Tibial nerve (tissue), 4 donors: ENCODE measurements at regions not wholly inside any gene's neighbourhood (a gene's known extent, or its start where the extent isn't known, plus 50 kb on each side); places are given as distances from the start of the nearest gene placed in this dataset.
"Not testable (repeated sequence)": the region's sequence is repeated elsewhere in the genome, so short reads cannot be mapped to it uniquely, and the experiment has no call there.

Experiments
- DNase-seq, 2 donors: peaks; one replicate each; pipeline ENCODE4 v3.0.0-alpha.2; 2019; ENCODE audit warnings: low spot score in 2 of 2
- H3K27ac ChIP-seq, 4 donors: fragments of 200-600 bp; sonication (generic) in 3 of 4; one replicate each; pipeline ENCODE4 v1.5.1; 2017 to 2019; ENCODE audit warnings: mild to moderate bottlenecking in 1 of 4
- H3K27me3 ChIP-seq, 2 donors: fragments of 200-600 bp; sonication (generic) in 1 of 2; one replicate each; pipeline versions ENCODE4 v1.5.1 to v1.6.0; 2017 to 2019
- H3K36me3 ChIP-seq, 3 donors: fragments of 200-600 bp; sonication (generic); one replicate each; pipeline ENCODE4 v1.5.1; 2018 to 2019
- H3K4me1 ChIP-seq, 4 donors: fragments of 200-600 bp; sonication (generic) in 3 of 4; one replicate each; pipeline ENCODE4 v1.5.1; 2017 to 2019
- H3K4me3 ChIP-seq, 4 donors: fragments of 200-600 bp; sonication (generic) in 3 of 4; one replicate each; pipeline ENCODE4 v1.5.1; 2017 to 2019; ENCODE audit warnings: mild to moderate bottlenecking in 1 of 4, moderate library complexity in 1 of 4
- H3K9me3 ChIP-seq, 4 donors: fragments of 200-600 bp; sonication (generic) in 3 of 4; one replicate each; pipeline ENCODE4 v1.5.1; 2017 to 2019
- EP300 ChIP-seq, 2 donors: sonication (generic); formaldehyde crosslinking; IDR thresholded peaks; one replicate each; pipeline ENCODE4 v1.6.1; 2017; ENCODE audit warnings: antibody characterized with exemption in 2 of 2, mild to moderate bottlenecking in 1 of 2
- POLR2A ChIP-seq, 2 donors: fragments of 450-650 bp; IDR thresholded peaks; one replicate each; pipeline ENCODE4 v1.6.1; 2017; ENCODE audit warnings: antibody characterized with exemption in 2 of 2, mild to moderate bottlenecking in 2 of 2, moderate library complexity in 2 of 2
- WGBS, 2 donors: methylation state at CpG; one replicate each; pipeline ENCODE4 v1.1.5; 2018; 5-methylcytosine and 5-hydroxymethylcytosine counted together
- TF ChIP-seq, protein P1 (sequence below), 5 experiments: fragments of 200-600 bp in 3 of 5; fragments of 450-650 bp in 2 of 5; sonication (generic) in 3 of 5; IDR thresholded peaks; one replicate each; pipeline ENCODE4 v1.5.1; 2016 to 2019; ENCODE audit warnings: antibody characterized with exemption in 5 of 5, mild to moderate bottlenecking in 3 of 5, moderate library complexity in 2 of 5

DNA sequence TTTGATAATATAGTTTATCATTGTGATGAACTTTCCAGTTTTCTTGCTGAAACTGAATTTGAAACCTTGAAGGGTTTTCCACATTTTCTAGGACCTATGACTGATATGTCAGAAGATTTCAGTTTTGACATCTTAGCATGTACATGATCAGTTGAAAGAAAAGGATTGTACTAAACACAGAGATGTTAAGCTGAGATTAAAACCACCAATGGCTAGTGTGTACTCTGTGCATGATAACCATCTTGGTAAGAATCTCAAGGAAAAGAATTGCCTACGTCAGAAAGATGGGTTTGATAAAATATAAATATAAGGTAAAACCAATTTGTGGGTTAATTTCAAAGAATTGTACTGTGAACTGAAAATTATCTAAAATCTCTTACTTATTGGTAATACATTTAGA, 776.4 kb downstream of the GATA3 start:
- TF ChIP-seq, protein P1, sequence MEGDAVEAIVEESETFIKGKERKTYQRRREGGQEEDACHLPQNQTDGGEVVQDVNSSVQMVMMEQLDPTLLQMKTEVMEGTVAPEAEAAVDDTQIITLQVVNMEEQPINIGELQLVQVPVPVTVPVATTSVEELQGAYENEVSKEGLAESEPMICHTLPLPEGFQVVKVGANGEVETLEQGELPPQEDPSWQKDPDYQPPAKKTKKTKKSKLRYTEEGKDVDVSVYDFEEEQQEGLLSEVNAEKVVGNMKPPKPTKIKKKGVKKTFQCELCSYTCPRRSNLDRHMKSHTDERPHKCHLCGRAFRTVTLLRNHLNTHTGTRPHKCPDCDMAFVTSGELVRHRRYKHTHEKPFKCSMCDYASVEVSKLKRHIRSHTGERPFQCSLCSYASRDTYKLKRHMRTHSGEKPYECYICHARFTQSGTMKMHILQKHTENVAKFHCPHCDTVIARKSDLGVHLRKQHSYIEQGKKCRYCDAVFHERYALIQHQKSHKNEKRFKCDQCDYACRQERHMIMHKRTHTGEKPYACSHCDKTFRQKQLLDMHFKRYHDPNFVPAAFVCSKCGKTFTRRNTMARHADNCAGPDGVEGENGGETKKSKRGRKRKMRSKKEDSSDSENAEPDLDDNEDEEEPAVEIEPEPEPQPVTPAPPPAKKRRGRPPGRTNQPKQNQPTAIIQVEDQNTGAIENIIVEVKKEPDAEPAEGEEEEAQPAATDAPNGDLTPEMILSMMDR (IDR thresholded peaks at IDR 0.05): no peak
- TF ChIP-seq POLR2A (IDR thresholded peaks at IDR 0.05): no peak
- no peak for TF ChIP-seq EP300 (IDR thresholded peaks at IDR 0.05)
- Histone ChIP-seq H3K27ac (no peak overlapping the region), H3K4me1 (no peaks in the 10 kb centered on the region), H3K4me3 (no peak overlapping the region), H3K36me3 (no peaks in the 10 kb centered on the region), H3K9me3 (no peaks in the 10 kb centered on the region), H3K27me3 (no peaks in the 10 kb centered on the region)
- DNase-seq: no peak
- WGBS, 2 donors: 77 to 84% methylated on average over 1 of the region's 1 CpG

DNA sequence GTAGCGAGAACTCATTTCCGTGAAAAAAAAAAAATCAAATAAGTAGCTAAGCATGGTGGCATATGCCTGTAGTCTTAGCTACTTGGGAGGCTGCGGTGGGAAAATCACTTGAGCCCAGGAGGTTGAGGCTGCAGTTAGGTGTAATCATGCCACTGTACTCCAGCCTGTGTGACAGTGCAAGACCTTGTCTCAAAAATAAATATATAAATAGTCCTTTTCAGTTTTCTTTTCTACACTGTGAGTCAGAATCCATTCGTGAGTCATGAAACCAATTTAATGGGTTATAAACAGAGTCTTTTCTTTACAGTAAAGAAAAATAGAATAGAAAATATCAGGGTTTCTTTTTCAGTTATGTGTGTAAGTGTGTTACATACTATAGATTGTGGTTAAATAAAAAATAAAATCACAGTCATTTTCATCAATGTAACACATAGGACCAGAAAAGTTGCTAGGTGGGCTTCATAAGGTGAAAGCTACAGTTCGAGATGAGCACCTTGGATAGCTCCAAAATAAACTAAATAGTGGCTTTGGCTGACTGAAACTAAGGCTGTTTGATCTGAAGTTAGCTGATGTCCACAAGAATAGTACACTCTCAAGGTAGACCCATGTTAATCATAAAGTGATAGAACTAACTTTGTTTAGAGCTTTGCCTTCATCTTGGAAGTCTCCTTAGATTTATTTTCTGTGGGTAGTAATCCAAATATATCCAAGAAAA, 781.1 kb downstream of the GATA3 start:
- Histone ChIP-seq H3K9me3 (peaks cover 0 to 7% (median 0%) of the 10 kb centered on the region in 4 donors), H3K36me3 (no peaks in the 10 kb centered on the region), H3K27ac (no peak overlapping the region), H3K27me3 (no peaks in the 10 kb centered on the region), H3K4me1 (no peaks in the 10 kb centered on the region), H3K4me3 (no peak overlapping the region)
- WGBS, 2 donors: 71 to 78% methylated on average over 5 of the region's 5 CpGs
- TF ChIP-seq POLR2A (IDR thresholded peaks at IDR 0.05): no peak
- no peak for TF ChIP-seq EP300 (IDR thresholded peaks at IDR 0.05)
- TF ChIP-seq, protein P1 (IDR thresholded peaks at IDR 0.05): no peak
- DNase-seq: no peak

DNA sequence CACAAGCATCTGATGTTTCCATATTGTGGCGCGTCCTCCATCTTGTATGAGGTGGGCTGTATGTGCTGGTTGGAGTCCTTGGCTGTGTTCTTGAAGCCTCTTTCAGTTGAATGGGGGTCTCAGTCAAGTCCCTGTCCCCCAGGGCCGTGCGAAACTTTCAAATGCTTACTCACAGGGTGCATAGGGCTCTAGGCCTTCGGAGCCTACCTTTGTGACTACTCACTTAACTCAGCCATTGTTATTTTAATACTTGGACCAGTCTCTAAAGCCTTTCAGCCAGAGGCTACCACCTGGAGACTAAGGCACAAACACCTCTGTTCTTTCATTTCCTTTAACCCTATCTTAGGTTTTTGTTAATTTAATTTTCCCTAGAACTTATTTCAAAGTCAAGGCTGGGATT, 785.9 kb downstream of the GATA3 start:
- no peak overlapping the region for H3K4me3 ChIP-seq
- 63 to 81% methylated on average over 5 of the region's 5 CpGs for WGBS, 2 donors
- no peak for TF ChIP-seq EP300 (IDR thresholded peaks at IDR 0.05)
- H3K36me3 ChIP-seq: no peaks in the 10 kb centered on the region
- DNase-seq: no peak
- H3K4me1 ChIP-seq: no peaks in the 10 kb centered on the region
- H3K9me3 ChIP-seq: peaks cover 0 to 7% (median 0%) of the 10 kb centered on the region in 4 donors
- H3K27ac ChIP-seq: no peak overlapping the region
- H3K27me3 ChIP-seq: no peaks in the 10 kb centered on the region

DNA sequence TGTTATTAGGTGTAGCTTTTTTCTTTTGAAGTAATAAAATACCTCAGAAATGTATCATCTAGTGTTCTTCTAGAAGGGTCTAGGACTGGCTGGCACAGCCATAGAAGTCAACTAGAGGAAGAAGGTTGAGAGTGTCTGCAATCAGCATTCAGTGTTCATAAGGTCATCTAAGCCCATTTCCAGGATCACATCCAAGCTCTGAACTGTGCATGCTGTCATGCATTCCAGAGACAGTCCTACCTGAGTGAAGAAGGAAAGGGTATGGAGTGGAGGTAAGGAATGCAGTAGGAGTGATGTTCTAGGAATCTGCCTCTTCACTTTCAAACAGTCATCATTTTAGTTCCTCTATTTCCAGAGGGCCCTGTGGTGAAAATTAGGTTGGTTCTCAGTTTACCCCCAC, 789.7 kb downstream of the GATA3 start:
- Histone ChIP-seq H3K27ac (no peak overlapping the region), H3K4me3 (no peak overlapping the region), H3K27me3 (no peaks in the 10 kb centered on the region), H3K4me1 (no peaks in the 10 kb centered on the region), H3K36me3 (no peaks in the 10 kb centered on the region), H3K9me3 (no peaks in the 10 kb centered on the region)
- DNase-seq: no peak
- no peak for TF ChIP-seq POLR2A (IDR thresholded peaks at IDR 0.05)
- TF ChIP-seq, protein P1 (IDR thresholded peaks at IDR 0.05): no peak

DNA sequence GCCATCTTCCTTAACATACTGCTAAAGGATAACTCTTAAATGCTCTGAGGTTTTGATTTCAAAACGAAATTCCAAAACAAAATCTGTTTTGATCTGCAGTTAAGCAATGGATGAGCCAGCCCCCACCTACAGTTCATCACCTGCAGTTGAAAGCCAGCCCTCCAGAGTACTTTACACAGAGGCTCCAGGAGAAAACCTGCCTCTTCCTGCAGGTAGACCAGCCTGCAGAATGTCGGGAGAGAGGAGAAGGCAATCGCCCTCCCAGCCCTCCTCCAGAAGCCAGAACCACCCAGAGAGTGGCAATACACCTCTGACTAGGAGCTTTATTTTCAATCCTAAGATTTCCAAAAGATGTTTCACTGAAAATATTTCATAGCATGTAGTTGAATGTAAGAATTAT, 798.1 kb downstream of the GATA3 start:
- no peaks in the 10 kb centered on the region for H3K36me3 ChIP-seq
- H3K4me3 ChIP-seq: no peak overlapping the region
- H3K4me1 ChIP-seq: no peaks in the 10 kb centered on the region
- no peak overlapping the region for H3K27ac ChIP-seq
- TF ChIP-seq POLR2A (IDR thresholded peaks at IDR 0.05) (no peak), EP300 (IDR thresholded peaks at IDR 0.05) (no peak)
- TF ChIP-seq, protein P1 (IDR thresholded peaks at IDR 0.05): no peak
- WGBS, 2 donors: 70 to 73% methylated on average over 3 of the region's 3 CpGs
- H3K9me3 ChIP-seq: no peaks in the 10 kb centered on the region
- H3K27me3 ChIP-seq: no peaks in the 10 kb centered on the region
- no peak for DNase-seq

DNA sequence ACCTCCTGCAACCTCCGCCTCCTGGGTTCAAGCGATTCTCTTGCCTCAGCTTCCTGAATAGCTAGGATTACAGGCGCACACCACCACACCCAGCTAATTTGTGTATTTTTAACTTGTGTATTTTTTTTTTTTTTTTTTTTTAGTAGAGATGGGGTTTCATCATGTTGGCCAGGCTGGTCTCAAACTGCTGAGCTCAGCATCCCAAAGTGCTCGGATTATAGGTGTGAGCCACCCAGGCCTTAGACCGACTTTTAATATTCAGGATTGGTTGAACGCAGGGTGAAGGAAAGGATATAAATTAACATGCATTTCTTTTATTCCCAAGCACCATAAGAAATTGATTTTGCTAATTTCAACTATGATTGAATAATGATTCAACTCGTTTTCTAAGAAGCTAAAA, 798.6 kb downstream of the GATA3 start:
- WGBS, 2 donors: 91 to 93% methylated on average over 7 of the region's 7 CpGs
- DNase-seq: no peak
- H3K27me3 ChIP-seq: no peaks in the 10 kb centered on the region
- TF ChIP-seq EP300 (IDR thresholded peaks at IDR 0.05) (no peak), POLR2A (IDR thresholded peaks at IDR 0.05) (no peak)
- TF ChIP-seq, protein P1 (IDR thresholded peaks at IDR 0.05): no peak
- no peak overlapping the region for H3K27ac ChIP-seq
- no peaks in the 10 kb centered on the region for H3K36me3 ChIP-seq
- no peaks in the 10 kb centered on the region for H3K9me3 ChIP-seq
- H3K4me1 ChIP-seq: no peaks in the 10 kb centered on the region
- no peak overlapping the region for H3K4me3 ChIP-seq

DNA sequence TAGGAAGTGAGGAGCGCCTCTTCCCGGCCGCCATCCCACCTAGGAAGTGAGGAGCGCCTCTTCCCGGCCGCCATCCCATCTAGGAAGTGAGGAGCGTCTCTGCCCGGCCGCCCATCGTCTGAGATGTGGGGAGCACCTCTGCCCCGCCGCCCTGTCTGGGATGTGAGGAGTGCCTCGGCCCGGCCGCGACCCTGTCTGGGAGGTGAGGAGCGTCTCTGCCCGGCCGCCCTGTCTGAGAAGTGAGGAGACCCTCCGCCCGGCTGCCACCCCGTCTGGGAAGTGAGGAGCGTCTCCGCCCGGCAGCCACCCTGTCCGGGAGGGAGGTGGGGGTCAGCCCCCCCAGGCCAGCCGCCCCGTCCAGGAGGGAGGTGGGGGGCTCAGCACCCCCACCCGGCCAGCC, 814.4 kb downstream of the GATA3 start:
- WGBS, 2 donors: 97% methylated on average over 18 of the region's 29 CpGs; no CpG with 5 or more reads in 1 of the 2 donors
- not testable (repeated sequence) for H3K36me3 ChIP-seq, H3K4me3 ChIP-seq, H3K9me3 ChIP-seq, H3K27me3 ChIP-seq, H3K27ac ChIP-seq, DNase-seq, H3K4me1 ChIP-seq
